ENCODE measurements at regions not wholly inside any gene's neighbourhood (a gene's known extent, or its start where the extent isn't known, plus 50 kb on each side); places are given as distances from the start of the nearest gene placed in this dataset.

DNA sequence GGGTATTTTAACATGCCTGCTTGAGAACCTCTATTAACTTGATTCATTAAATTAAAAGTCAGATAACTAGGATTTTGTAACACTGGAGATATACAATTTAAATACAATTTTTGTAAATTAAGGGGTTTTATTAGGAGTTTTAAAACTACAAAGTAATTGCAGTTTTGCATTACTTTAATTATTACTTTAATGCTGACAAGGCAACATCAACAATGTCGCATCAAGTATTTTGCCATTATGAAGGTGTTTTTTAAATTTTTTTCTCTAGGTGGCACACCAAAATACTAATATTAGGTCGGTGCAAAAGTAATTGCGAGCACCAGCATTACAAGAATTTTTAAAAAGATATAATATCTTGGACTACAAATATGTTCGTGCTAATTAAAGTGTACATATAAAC is 513.4 kb downstream of the ANKRD7 start:
- H3K27me3 ChIP-seq (ENCODE audit: control insufficient read depth, insufficient read depth, low read length, poor library complexity, severe bottlenecking): no peaks in the 10 kb centered on the region
- H3K36me3 Mint-ChIP-seq (ENCODE audit: low read depth): no peaks in the 10 kb centered on the region
- TF ChIP-seq CTCF (conservative IDR thresholded peaks at IDR 0.05): no peak
- H3K4me1 Mint-ChIP-seq: no peaks in the 10 kb centered on the region
- no peak overlapping the region for H3K4me3 Mint-ChIP-seq
- H3K36me3 ChIP-seq (ENCODE audit: control insufficient read depth, insufficient read depth, low read length): no peaks in the 10 kb centered on the region
- 94% methylated on average over 3 of the region's 4 CpGs; no CpG with 5 or more reads in 1 of the 2 experiments for WGBS, 2 experiments (ENCODE audit: insufficient coverage in 1 of 2, insufficient read length in 1 of 2)
- H3K27ac ChIP-seq (ENCODE audit: low read depth, low read length): no peak overlapping the region
- no peaks in the 10 kb centered on the region for H3K27me3 Mint-ChIP-seq (ENCODE audit: insufficient read depth)
- H3K4me1 ChIP-seq (ENCODE audit: control insufficient read depth, insufficient read depth, low read length): no peaks in the 10 kb centered on the region
- H3K4me3 ChIP-seq (ENCODE audit: low read length): no peak overlapping the region
- H3K9ac ChIP-seq (ENCODE audit: extremely low read depth, low read length, poor library complexity, severe bottlenecking): no peak overlapping the region
- DNase-seq: no peak
- H3K9me3 Mint-ChIP-seq: peaks cover 2% of the 10 kb centered on the region
- no peak overlapping the region for H3K27ac Mint-ChIP-seq
- peaks cover 7% of the 10 kb centered on the region for H3K9me3 ChIP-seq (ENCODE audit: control insufficient read depth, low read length)

DNA sequence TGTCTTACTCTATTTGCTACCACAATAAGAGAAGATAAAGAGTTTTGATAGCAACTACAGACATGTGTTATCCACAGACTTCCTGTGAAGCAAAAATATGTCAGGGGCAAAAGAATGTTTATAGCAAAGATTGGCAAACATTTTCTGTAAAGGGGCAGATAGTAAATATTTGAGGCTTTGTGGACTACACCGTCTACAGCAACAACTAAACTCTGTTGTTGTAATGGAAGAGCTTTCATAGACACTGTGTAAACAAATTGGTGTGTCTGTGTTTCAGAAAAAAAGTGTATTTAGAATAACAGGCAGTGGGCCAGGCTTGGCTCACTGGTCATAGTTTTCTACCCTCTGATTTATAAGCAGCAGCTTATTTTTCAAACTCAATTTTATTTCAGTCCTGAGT is 521.4 kb downstream of the ANKRD7 start:
- Histone ChIP-seq H3K9me3 (ENCODE audit: control insufficient read depth, low read length) (no peaks in the 10 kb centered on the region), H3K27ac (ENCODE audit: low read depth, low read length) (no peak overlapping the region), H3K4me3 (ENCODE audit: low read length) (no peak overlapping the region), H3K9ac (ENCODE audit: extremely low read depth, low read length, poor library complexity, severe bottlenecking) (no peak overlapping the region), H3K4me1 (ENCODE audit: control insufficient read depth, insufficient read depth, low read length) (peaks cover 6% of the 10 kb centered on the region), H3K27me3 (ENCODE audit: control insufficient read depth, insufficient read depth, low read length, poor library complexity, severe bottlenecking) (no peaks in the 10 kb centered on the region), H3K36me3 (ENCODE audit: control insufficient read depth, insufficient read depth, low read length) (no peaks in the 10 kb centered on the region)
- no peak for TF ChIP-seq CTCF (conservative IDR thresholded peaks at IDR 0.05)
- Mint-ChIP-seq H3K27me3 (ENCODE audit: insufficient read depth) (no peaks in the 10 kb centered on the region), H3K4me1 (no peaks in the 10 kb centered on the region), H3K36me3 (ENCODE audit: low read depth) (no peaks in the 10 kb centered on the region), H3K4me3 (no peak overlapping the region), H3K27ac (no peak overlapping the region), H3K9me3 (no peaks in the 10 kb centered on the region)
- 95% methylated on average over 1 of the region's 1 CpG; no CpG with 5 or more reads in 1 of the 2 experiments for WGBS, 2 experiments (ENCODE audit: insufficient coverage in 1 of 2, insufficient read length in 1 of 2)
- DNase-seq: no peak

DNA sequence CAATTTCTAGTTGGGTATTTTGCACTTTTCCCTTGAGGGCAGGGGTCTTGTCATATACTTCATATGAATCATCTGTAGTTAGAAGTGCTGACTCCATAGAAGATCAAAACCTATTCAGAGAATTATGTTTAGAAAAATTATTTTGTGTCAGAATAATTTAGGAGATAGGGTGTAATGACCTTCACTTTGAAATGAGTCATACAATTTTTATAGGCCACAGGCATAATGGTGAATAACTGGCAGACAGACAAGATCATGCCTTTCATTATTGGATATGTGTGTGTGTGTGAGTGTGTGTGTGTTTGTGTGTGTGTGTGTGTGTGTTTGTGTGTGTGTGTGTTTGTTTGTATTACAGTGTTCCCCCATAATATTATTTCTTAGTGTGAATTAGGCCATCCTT is 523.0 kb downstream of the ANKRD7 start:
- DNase-seq: no peak
- Mint-ChIP-seq H3K27ac (no peak overlapping the region), H3K9me3 (no peaks in the 10 kb centered on the region), H3K4me1 (peaks cover 7% of the 10 kb centered on the region), H3K27me3 (ENCODE audit: insufficient read depth) (no peaks in the 10 kb centered on the region), H3K4me3 (no peak overlapping the region), H3K36me3 (ENCODE audit: low read depth) (no peaks in the 10 kb centered on the region)
- no peak overlapping the region for H3K9ac ChIP-seq (ENCODE audit: extremely low read depth, low read length, poor library complexity, severe bottlenecking)
- no peaks in the 10 kb centered on the region for H3K27me3 ChIP-seq (ENCODE audit: control insufficient read depth, insufficient read depth, low read length, poor library complexity, severe bottlenecking)
- TF ChIP-seq CTCF (conservative IDR thresholded peaks at IDR 0.05): no peak
- H3K36me3 ChIP-seq (ENCODE audit: control insufficient read depth, insufficient read depth, low read length): no peaks in the 10 kb centered on the region
- no peak overlapping the region for H3K4me3 ChIP-seq (ENCODE audit: low read length)
- no peak overlapping the region for H3K27ac ChIP-seq (ENCODE audit: low read depth, low read length)
- no peaks in the 10 kb centered on the region for H3K9me3 ChIP-seq (ENCODE audit: control insufficient read depth, low read length)
- H3K4me1 ChIP-seq (ENCODE audit: control insufficient read depth, insufficient read depth, low read length): peaks cover 10% of the 10 kb centered on the region

Data from endodermal cell (in vitro differentiated cells).